ENCODE measurements at regions not wholly inside any gene's neighbourhood (a gene's known extent, or its start where the extent isn't known, plus 50 kb on each side); places are given as distances from the start of the nearest gene placed in this dataset.

DNA sequence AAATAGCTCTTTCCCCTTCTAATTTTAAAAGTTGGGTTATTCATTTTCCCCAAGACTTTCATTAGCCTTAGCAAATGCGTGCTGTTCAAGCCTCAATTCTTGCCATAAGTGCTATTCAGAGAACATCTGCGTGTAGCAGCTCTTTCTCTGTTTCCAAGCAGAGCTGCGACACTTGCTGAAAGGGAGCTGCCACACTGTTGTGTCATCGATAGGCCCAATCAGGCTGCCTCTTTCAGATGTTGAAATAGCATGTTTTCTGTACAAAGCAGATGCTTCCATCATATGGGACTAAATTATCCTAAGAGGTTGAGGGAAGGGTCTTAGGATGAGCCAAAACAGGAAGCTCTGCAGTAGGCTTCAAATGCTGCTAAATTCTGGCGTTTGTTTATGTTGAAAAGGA is 220.9 kb upstream of the CDC14C start:
- no peak for DNase-seq

DNA sequence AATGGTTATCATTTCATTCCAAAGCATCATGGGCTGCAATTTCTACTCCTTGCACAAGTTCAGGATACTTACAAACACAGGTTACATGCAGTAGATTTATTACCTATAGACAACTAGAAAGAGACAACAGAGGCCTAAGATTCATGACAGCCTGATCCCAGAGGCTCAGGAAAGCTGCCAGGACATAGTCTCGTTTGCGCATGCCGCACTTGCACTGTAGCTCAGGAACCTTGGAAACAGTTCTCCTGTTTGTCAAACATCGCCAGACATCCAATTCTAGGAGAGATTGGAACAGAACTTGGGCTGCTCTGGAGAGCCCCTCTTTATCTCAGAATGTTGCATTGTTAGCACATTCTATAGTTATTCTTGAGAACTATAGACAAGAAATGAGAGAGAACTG is 216.2 kb upstream of the CDC14C start:
- DNase-seq = no peak

DNA sequence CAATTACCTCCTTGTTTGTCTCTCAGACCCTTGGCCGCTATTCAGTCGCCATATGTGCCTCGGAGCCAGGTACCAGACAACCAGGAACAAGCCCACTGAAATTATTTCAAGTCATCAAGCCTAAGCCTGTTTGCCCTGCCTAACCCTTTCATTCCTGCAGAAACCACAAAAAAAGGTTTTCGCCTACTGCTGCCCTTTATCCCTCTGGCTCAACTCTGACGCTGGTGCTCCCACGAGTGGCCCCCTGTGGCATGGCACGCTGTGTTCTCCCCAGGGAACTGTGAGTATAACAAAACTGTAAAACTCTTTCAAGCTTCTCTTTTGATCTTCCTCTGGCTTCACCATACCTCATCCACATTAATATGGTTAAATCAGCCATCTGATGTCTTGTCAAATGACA is 215.7 kb upstream of the CDC14C start:
- DNase-seq = no peak

DNA sequence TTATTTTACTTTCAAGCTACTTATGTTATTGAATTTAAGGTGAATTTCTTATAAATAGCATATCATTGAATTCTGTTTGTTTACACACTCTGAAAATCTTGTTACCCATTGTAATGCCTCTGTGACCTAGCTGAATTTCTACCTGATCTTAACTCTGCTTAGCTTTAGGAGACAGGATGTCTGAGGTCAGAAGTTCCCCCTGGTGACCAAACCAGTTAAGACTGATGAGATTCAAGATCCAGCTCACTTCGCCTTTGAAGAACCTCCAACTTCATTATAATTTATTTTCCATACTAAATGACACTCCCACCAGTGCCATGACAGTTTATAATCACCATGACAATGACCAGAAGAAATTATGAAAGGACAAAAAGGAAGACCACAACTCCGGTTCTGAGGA is 213.4 kb upstream of the CDC14C start:
- no peak for DNase-seq

DNA sequence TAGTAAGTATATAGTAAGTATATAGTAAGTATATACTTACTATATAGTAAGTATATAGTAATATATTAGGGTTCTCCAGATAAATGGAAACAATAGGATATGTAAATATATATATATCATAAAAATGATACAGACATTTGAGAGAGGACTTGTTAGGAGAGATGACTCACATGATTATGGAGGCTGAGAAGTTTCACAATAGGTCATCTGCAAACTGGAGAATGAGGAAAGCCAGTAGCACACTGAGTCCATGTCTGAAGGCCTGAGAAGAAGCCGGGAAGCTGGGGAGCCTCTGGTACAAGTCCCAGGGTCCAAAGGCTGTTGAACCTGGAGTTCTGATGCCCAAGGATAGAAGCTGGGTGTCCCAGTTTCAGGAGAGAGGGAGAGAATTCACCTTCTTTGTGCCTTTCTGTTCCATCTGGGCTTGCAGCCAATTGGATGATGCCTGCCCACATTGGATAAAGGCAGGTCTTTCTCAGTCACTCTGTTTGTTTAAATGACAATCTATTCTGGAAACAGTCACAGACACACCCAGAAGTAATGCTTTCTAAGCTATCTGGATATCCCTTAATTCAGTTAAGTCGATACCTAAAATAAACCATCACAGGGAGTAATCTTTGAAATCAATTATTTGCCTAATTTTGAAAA is 205.5 kb upstream of the CDC14C start:
- peak; percentile 97 for DNase-seq

DNA sequence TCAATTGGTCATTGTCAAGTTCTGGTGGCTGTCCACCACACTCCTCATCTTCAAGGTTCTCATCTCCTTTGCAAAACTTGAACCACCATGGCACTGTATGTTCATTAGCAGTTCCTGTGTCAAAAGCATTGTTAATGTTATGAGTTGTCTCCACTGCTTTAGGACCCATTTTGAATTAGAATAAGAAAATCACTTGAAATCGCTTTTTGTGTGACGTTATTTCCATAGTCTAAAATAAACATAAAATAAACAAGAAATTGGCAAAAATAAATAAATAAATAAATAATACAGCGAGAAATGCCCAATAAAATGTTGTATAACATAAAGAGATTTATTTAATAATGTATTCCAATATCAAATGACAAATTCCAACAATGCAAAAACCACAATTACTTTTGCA is 195.5 kb upstream of the CDC14C start:
- DNase-seq = no peak

DNA sequence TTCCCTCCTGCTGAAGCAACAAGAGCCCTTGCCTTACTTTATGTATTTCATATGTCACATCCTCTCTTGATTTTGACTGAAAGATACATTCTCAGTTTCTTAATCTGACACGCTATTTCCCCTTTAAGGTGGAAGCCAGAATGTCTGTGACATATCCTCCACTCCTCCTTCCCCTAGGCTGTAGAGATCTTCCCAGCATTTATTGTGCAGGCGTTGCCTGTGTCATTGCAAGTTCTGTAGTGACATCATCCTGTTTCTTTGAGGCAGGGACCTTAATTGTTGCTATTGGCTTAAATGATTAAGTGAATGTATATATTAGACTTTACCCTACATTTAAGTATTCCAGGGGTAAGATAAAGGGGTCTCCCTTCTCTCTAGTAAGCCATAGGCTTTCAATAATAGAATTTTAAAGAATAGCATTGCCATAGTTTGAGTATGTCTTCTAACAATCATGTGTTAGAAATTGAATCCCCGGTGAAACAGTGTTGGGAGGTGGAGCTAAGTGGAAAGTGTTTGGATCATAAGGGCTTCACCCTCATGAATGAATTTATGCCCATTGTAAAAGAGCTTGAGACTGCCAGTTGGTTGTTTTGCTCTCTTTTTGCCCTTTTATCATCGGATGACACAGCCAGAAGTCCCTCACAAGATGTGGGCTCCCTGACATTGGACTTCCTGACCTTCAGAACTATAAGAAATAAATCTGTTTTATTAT is 189.5 kb upstream of the CDC14C start:
- DNase-seq = peak; percentile 41

DNA sequence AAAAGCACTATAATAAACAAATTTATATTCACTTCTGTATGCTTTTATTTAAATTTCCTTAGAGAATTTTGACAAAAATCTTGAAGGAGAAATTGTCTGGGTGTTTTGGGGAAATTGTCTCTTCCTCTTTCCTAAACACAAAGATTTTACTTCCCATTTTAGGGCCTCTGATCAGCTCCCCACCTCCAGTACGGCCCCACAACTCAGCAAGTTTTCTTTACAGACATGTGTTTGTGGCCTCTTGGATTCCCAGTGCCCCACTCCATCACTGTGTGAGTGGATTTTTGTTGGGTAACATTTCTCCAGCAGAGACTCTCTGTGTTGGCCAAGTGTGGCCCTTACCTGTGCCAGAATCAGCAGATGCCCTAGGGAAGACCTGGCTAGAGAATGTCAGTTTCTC is 182.8 kb upstream of the CDC14C start:
- DNase-seq = no peak

DNA sequence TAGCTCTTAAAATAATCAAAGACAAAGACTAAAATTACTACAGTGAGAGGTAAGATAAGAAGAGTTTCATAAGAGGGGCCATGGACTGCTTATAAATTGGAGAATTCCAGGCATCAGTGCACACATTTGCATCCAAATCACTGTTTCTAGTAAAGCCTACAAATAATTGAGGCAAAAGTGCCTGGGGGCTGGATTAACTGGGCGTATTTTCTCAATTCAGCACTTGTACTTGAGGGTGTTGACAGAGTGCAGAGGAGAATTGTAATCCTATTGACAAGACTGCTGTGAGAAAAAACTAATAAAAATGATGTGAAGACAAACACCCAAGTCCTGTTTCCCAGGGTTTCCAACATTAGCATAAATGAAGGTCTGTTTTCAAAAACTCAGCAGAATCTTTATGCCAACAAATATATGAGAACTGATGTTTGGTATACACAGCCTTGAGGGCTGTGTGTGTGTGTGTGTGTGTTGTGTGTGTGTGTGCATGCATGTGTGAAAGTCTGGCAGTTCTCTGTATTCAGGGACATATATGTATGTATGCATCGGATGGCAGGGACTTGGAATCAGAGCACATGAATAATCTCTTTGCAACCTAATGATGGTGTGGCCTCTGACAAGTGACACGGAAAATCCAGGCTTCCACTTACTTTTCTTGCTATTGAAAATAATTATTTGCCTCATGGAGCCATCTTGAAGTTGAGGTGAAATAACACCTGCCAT is 182.1 kb upstream of the CDC14C start:
- DNase-seq = no peak

DNA sequence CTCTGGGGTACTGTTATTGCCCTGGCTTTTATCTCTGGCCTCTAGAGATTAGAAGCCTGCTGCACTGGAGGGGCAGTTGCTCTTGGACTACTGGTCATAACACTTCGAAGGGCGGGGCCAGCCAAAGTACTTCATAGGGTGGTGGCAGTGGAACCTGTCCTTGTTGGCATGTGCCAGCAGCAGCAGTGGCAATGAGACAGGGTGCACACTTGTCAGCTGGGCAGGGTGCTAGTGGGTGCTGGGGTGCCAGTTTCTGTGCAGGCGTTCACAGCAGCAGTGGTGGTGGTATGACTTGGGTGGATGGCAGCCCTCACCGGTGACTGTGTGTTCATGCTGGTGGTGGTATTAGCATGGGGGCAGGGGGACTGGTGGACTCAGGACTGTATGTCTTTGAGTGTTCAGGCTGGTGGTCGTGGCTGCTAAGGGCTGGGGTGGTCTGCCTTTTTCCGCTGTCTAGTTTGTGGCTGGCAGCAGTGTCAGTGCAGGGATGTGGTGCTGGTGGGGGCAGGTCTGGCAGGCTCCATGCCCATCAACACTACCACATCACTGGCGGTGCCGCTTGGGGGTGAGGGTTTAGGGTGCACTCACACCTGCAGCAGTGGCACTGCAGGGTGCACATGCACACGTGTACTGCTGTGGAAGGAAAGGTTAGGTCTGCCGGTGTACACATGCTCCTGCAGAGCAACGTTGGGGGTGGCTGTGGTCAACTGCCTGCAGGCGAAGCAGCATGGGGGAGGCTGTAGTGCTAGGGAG is 176.1 kb upstream of the CDC14C start:
- DNase-seq = no peak

DNA sequence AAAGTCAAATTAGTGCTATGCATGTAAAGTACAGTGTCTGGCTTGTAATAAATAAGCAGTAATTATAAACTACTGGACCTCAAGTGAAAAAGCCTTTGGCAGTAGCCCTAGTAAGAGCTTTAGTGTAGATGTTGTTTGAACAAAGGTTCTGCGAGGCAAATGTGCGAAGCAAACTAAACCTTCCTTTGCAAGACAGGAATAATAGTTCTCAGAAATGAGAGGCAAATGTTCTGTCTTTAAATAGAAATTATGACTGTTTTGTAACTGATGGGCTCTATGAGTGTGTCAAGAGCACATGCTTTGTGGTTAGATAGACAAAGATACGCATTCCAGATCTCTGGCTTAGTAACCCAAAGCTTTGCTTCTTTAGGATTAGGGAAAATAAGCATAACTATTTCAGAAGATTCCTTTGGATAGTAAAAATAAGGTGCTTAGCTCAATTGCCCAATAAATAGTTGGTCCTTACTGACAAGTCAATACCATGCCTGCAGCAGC is 169.2 kb upstream of the CDC14C start:
- no peak for DNase-seq

DNA sequence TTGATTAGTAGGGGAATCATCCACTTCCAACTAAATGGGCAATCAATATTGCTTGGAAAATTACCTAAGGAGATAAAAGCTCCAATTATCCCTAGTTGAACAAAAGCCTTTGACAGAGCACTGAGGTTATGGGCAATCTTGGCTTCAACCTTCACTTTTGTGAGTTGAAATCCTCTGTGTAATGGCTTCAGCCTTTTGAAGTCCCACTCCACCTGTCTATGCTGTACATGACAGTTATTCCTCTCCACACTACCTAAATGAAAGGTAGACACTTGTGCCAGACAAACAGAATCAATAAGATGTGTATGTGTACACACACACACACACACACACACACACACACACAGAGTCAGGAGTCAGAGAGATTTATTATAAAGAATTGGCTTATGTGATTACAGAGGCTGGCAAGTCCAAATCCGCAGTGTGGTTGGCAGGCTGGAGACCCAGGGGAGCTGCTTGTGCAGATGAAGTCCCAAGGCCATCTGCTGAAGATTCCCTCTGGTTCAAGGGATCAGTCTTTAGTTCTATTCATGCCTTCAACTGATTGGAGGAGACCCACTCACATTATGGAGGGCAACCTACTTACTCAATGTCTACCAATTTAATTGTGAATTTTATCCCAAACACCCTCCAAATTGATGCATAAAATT is 164.8 kb upstream of the CDC14C start:
- no peak for DNase-seq

DNA sequence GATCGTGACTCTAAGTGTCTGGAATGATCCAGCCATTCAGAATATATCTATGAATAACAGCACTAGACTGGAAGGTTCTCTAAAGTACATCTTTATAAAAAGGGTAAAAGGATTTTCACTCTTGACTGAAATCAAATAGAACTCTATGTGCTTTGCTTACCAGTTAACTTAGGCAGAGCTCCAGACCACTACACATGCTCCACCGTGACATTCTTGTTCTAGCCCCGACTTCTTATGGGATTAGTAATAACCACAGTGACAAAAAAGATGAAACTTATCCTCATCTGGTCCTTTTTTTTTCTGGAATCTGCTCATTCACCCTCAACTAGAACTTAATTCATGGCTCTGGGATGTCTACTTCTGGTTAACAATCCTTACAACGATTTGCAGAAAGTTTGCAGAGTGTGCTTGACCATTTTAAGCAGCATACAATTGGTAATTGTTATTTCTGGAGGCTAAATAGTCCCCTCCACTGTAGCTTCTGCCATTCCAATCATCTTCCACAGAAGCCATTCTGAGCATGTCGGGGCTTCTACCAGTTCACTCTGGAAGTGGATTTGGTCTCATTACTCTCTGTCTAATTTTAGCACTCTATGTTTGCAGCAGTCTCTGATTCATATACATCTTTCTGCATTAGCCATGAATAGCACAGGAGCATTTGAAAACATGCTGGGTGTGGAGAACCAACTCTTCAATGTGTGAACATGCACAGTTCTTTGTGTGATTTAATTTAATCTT is 163.7 kb upstream of the CDC14C start:
- no peak for DNase-seq

DNA sequence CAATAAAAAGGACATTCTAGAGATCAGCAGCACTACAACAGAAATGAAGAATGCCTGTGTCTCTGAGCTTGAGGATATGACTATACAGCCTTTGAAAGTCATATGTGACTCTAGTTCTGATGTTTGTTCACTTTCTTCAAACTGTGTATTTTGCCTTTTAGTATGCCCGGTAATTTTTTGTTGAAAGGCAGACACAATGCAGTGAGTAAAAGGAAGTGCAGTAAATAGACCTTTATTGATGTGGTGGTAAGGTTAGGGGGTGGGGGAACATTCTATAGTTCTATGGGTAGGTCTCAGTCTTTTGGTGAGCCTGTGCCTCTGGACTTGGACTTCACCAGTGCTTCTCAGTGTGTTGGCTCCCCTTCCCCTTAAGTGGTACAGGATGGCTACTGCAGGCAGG is 143.5 kb upstream of the CDC14C start:
- peak; percentile 50 for DNase-seq

DNA sequence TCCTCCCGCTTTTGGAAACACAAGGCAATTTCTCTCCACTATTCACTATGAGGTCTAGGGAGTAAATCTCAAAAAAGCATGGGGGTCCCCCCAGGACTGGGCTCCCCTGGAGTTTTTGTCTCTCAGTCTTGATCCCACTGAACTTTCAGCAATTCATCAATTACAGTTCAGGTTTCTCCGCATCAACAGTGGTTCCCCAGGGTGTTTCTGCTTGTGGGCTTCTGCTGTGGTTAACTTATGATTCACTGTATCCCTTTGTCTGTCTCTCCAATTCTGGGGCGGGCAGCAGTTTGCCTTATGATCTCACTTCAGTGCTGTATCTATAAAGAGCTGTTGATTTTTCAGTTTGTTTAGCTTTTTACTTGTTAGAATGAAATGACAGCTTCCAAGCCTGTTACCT is 142.6 kb upstream of the CDC14C start:
- peak; percentile 92 for DNase-seq

DNA sequence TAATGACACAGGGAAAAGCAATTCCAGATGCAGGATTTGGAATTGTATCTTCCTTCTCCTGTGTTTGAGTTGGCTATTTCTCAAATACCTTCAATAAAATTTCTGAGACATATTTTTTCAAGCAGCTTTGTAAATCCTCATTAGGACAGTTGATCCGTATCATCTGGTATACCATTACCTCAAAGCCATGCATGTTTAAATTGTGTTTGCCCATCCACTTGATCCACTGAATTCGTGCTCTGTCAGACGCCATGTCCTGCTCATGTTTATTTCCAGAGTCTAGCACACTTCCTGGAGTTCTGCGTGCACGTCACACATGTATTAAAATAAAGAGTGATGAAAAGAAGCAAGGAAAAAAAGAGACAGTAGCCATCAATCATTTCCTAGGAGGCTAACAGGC is 141.8 kb upstream of the CDC14C start:
- DNase-seq = peak; percentile 100

DNA sequence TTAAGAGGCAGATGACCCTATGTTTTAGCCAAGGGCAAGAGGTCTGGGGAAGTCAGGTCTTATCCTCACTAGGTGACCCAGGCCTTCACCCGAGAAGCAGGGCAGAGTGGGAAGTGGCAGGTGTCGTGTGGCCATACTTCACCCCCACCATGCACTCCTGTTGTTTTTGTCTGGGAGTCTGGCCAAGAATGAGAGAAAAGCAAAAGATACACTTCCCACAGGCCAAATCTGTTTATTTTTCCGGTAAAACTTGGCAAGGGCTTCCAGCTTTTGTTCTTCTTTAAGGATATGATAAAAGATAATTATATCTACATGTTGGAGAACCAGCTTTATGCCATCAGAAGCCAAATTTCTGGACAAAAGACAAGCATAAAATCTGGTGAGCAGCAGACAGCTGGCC is 137.4 kb upstream of the CDC14C start:
- DNase-seq = peak; percentile 96

DNA sequence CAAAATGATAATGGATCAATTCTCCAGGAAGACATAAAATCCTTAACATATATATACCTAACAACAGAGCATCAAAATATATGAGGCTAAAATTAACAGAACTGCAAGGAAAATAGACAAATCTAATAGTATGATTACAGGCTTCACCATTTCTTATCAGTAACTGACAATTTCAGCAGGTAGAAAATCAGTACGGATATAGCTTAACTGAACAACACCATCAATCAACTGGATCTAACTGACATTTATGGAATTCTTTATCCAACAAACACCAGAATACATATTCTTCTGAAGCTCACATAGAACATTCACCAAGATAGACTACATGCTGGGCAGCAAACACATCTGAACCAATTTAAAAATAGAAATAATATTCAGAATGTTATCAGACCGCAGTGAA is 121.1 kb upstream of the CDC14C start:
- no peak for DNase-seq

DNA sequence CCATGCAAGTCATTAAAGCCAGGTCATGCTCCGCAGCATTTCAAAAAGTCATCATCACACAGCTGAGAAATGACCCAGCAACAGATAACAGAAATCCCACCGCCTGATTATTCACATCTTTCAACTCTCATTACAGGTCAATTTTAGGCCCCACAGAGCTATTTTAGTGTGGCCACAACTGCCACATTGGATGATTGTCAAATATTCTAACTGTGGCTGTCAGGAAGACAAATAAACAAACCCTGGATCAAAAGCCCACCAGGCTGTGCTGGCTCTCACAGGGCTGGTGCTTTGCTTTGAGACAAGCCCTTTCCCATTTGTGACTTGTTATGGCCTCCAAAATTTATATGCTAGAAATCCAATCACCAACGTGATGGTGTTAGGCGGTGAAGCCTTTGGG is 117.6 kb upstream of the CDC14C start:
- DNase-seq = no peak

DNA sequence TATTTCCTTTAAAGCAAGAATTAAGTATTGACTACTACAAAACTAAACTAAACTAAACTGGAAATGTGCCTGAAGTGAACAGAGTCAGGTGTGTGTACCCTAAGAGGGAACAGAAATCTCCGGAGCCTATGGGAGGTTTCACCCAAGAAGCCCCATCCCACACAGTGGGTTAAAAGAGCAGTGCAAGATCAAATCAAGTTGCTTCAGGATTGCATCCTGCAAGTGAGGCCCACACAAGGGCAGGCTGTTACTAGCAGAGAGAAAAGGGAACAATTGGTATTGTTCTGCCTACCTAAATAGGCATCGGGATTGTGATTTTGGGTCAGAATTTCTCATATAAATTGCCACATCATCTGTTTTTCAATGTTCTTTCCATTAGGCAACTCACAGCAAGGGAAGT is 113.3 kb upstream of the CDC14C start:
- DNase-seq = no peak

DNA sequence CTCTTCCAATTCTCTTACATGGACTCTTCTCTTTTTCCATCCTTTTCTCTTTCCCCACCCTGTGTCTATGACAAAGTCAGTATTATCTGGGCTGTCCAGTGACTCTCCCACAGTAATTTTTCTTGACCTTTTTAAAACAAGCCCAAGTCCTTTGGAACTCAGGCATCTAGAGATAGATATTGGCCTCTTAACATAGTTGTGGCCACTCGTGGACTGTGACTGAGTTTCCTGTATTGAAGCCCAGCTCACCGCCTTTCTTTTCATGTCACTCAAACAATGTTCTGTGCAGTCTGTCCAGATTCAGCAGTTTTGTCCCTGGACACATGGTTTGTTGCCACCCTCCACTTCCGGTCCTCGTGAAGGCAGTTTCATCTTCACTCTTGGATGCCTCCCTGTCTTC is 110.9 kb upstream of the CDC14C start:
- DNase-seq = no peak

DNA sequence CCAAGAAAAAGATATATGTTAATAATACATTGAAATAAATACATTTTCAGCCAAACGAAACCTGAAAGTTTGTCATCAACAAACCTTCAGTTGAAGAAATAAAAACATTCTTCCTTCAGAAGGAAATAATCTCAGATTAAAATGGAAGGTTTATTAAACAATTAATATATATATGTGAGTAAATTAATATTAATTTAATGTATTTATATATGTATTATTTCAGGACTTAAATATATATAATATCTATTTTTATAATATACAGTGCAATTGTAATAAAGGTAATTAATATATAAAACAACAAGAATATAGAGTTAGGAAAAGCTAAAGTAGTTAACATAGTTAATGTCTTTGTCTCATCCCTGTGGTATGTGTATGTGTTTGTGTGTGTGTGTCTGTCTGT is 102.2 kb upstream of the CDC14C start:
- DNase-seq = no peak
